AG10803 (cell line): ENCODE measurements at regions not wholly inside any gene's neighbourhood (a gene's known extent, or its start where the extent isn't known, plus 50 kb on each side); places are given as distances from the start of the nearest gene placed in this dataset.

Experiments
- DNase-seq: peaks from one replicate; pipeline ENCODE4 v3.0.0; 2010; ENCODE audit warnings: low read depth
- H3K4me3 ChIP-seq: 2 replicates; pipeline ENCODE4 v1.5.1; 2011; ENCODE audit warnings: mild to moderate bottlenecking, low read length, control low read depth
- TF ChIP-seq, protein P1 (sequence below): conservative IDR thresholded peaks from 2 replicates; pipeline ENCODE4 v1.5.1; 2011; ENCODE audit warnings: mild to moderate bottlenecking, low read length, control low read depth, inconsistent platforms

DNA sequence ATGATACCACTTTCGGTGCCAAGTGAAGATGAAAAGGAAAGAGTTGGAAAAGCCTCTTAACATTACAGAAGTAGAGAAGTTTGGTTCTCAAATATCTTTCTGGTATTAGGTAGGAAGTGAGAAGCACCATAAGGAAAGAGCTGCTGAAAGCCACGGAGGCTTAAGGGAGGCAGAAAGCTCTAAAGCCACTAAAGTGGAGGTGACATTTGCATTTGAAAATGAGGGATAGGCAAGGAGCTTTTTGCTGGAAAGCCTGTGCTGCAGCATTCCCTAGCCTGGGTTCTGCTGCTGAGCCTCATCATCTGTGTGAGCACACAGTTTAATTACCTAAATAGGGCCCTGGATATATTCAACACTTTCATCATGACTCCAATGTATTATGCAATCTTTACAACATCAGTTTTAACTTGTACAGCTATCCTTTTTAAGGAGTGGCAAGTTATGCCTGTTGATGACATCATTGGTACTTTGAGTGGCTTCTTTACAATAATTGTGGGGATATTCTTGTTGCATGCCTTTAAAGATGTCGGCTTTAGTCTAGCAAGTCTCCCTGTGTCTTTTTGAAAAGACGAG is 315.4 kb downstream of the RBM26 start:
- no peak overlapping the region for H3K4me3 ChIP-seq
- TF ChIP-seq, protein P1, sequence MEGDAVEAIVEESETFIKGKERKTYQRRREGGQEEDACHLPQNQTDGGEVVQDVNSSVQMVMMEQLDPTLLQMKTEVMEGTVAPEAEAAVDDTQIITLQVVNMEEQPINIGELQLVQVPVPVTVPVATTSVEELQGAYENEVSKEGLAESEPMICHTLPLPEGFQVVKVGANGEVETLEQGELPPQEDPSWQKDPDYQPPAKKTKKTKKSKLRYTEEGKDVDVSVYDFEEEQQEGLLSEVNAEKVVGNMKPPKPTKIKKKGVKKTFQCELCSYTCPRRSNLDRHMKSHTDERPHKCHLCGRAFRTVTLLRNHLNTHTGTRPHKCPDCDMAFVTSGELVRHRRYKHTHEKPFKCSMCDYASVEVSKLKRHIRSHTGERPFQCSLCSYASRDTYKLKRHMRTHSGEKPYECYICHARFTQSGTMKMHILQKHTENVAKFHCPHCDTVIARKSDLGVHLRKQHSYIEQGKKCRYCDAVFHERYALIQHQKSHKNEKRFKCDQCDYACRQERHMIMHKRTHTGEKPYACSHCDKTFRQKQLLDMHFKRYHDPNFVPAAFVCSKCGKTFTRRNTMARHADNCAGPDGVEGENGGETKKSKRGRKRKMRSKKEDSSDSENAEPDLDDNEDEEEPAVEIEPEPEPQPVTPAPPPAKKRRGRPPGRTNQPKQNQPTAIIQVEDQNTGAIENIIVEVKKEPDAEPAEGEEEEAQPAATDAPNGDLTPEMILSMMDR, result no peak
- DNase-seq, result no peak

- DNase-seq, result no peak
- TF ChIP-seq, protein P1, result no peak
Observed at GRCh38 chr13:79084802-79085424, 321.1 kb downstream of the RBM26 start.

GRCh38 chr13:79081942-79082341 is 324.1 kb downstream of the RBM26 start:
- H3K4me3 ChIP-seq, result no peak overlapping the region
- TF ChIP-seq, protein P1, result no peak
- no peak for DNase-seq

More at GRCh38 chr13:79084802-79085424, 321.1 kb downstream of the RBM26 start:
- H3K4me3 ChIP-seq, result no peak overlapping the region

DNA sequence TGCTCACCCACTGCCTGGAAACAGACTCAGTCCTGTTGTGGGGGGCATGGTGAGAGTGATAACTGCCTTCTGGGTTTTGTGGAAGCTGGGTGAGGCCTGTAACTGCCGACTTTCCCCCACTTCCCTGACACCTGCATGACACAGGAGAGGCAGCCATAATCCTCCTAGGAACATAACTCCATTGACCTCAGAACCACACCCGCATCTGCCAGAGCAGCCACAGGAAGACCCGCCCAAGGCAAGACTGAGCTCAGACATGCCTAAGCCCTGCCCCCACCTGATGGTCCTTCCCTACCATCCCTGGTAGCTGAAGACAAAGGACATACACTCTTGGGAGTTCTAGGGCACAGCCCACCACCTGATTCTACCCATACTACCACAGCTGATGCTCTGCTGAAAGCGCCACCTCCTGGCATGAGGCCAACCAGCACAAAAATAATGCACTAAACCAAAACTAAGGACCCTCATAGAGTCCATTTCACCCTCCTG is 326.7 kb downstream of the RBM26 start:
- H3K4me3 ChIP-seq, result no peak overlapping the region
- no peak for DNase-seq
- TF ChIP-seq, protein P1, result no peak

- DNase-seq, result no peak
- no peak overlapping the region for H3K4me3 ChIP-seq
- TF ChIP-seq, protein P1, result no peak
Observed at GRCh38 chr13:79075703-79076102, 330.4 kb downstream of the RBM26 start.

GRCh38 chr13:79070343-79070974 is 335.6 kb downstream of the RBM26 start:
- H3K4me3 ChIP-seq, result no peak overlapping the region
- no peak for DNase-seq
- TF ChIP-seq, protein P1, result no peak

GRCh38 chr13:79062291-79062690 is 343.8 kb downstream of the RBM26 start:
- TF ChIP-seq, protein P1, result no peak
- no peak overlapping the region for H3K4me3 ChIP-seq
- DNase-seq, result no peak
